HepG2 (cell line): ENCODE measurements at regions not wholly inside any gene's neighbourhood (a gene's known extent, or its start where the extent isn't known, plus 50 kb on each side); places are given as distances from the start of the nearest gene placed in this dataset.

ENCODE experiments used
- AGO1 ChIP-seq: fragments of 200-400 bp; formaldehyde crosslinking; IDR thresholded peaks from 2 replicates; pipeline ENCODE4 v1.6.1; 2017; ENCODE audit warnings: mild to moderate bottlenecking, low read depth, low read length, moderate library complexity; ENCODE audit not compliant: poor library complexity, severe bottlenecking
- CEBPG ChIP-seq: IDR thresholded peaks from 2 replicates; pipeline ENCODE4 v1.6.1; 2016
- DR1 ChIP-seq: sonication (generic); formaldehyde crosslinking; IDR thresholded peaks from 2 replicates; pipeline ENCODE4 v1.8.0; 2021; ENCODE audit warnings: mild to moderate bottlenecking, missing genetic modification reagents, inconsistent platforms
- EP300 ChIP-seq, 3 experiments: sonication (generic) in 1 of 3; formaldehyde crosslinking in 1 of 3; IDR thresholded peaks; 2 replicates each; pipeline versions ENCODE4 v1.5.1 to v1.6.1; 2011 to 2020; ENCODE audit warnings: low read depth in 2 of 3, low read length in 2 of 3, borderline replicate concordance in 1 of 3, improper control_type of control experiment in 1 of 3, mild to moderate bottlenecking in 1 of 3, missing genetic modification reagents in 1 of 3, moderate library complexity in 1 of 3
- HOXD1 ChIP-seq: sonication (generic); formaldehyde crosslinking; IDR thresholded peaks from 2 replicates; pipeline ENCODE4 v1.5.0; 2020; ENCODE audit warnings: missing genetic modification reagents
- IRF9 ChIP-seq: sonication (generic); formaldehyde crosslinking; IDR thresholded peaks from 2 replicates; pipeline ENCODE4 v1.8.0; 2022; ENCODE audit warnings: missing genetic modification reagents, mild to moderate bottlenecking, borderline replicate concordance
- MBD4 ChIP-seq: IDR thresholded peaks from 2 replicates; pipeline ENCODE4 v1.6.1; 2012; ENCODE audit warnings: low read length, inconsistent platforms, borderline replicate concordance
- MED13 ChIP-seq: sonication (generic); formaldehyde crosslinking; IDR thresholded peaks from 2 replicates; pipeline ENCODE4 v1.5.0; 2020; ENCODE audit warnings: missing genetic modification reagents
- MEIS2 ChIP-seq: sonication (generic); formaldehyde crosslinking; IDR thresholded peaks from 2 replicates; pipeline ENCODE4 v1.9.0; 2021; ENCODE audit warnings: mild to moderate bottlenecking, missing genetic modification reagents
- MYPOP ChIP-seq: sonication (generic); formaldehyde crosslinking; IDR thresholded peaks from 2 replicates; pipeline ENCODE4 v1.8.1; 2023; ENCODE audit warnings: mild to moderate bottlenecking, moderate library complexity, missing genetic modification reagents
- RAD21 ChIP-seq: fragments of 450-650 bp; formaldehyde crosslinking; IDR thresholded peaks from 2 replicates; pipeline ENCODE4 v1.5.0; 2020; ENCODE audit warnings: mild to moderate bottlenecking
- SMAD3 ChIP-seq: sonication (generic); formaldehyde crosslinking; IDR thresholded peaks from 2 replicates; pipeline ENCODE4 v1.4.0; 2020; ENCODE audit warnings: missing genetic modification reagents
- UBTF ChIP-seq: sonication (generic); formaldehyde crosslinking; IDR thresholded peaks from 2 replicates; pipeline ENCODE4 v1.4.0; 2020; ENCODE audit warnings: mild to moderate bottlenecking, missing genetic modification reagents
- ZBTB7B ChIP-seq: sonication (generic); formaldehyde crosslinking; IDR thresholded peaks from 2 replicates; pipeline ENCODE4 v1.4.0; 2020; ENCODE audit warnings: missing genetic modification reagents
- ZFX ChIP-seq: sonication (generic); formaldehyde crosslinking; IDR thresholded peaks from 2 replicates; pipeline ENCODE4 v1.4.0; 2020; ENCODE audit warnings: mild to moderate bottlenecking, low read depth, missing genetic modification reagents, moderate library complexity
- ZNF232 ChIP-seq: sonication (generic); formaldehyde crosslinking; IDR thresholded peaks from 2 replicates; pipeline ENCODE4 v1.4.0; 2020; ENCODE audit warnings: missing genetic modification reagents, borderline replicate concordance
- ZNF451 ChIP-seq: sonication (generic); formaldehyde crosslinking; IDR thresholded peaks from 2 replicates; pipeline ENCODE4 v1.5.0; 2020; ENCODE audit warnings: mild to moderate bottlenecking, missing genetic modification reagents
- ZNF609 ChIP-seq: sonication (generic); formaldehyde crosslinking; IDR thresholded peaks from 2 replicates; pipeline ENCODE4 v1.4.0; 2020; ENCODE audit warnings: mild to moderate bottlenecking, missing genetic modification reagents, borderline replicate concordance
- ZNF746 ChIP-seq: sonication (generic); formaldehyde crosslinking; IDR thresholded peaks from 2 replicates; pipeline ENCODE4 v1.8.0; 2022; ENCODE audit warnings: mild to moderate bottlenecking, missing genetic modification reagents
- ZSCAN5A ChIP-seq: sonication (generic); formaldehyde crosslinking; IDR thresholded peaks from 2 replicates; pipeline ENCODE4 v1.8.0; 2022; ENCODE audit warnings: mild to moderate bottlenecking, missing genetic modification reagents, borderline replicate concordance

- TF ChIP-seq MED13 (CRISPR knock-in tag) (no peak), MYPOP (CRISPR knock-in tag) (peak; percentile 8; the same call in 1 of the 2 replicates), ZSCAN5A (0 out of 2 replicates have a peak, but pooled peaks have one; percentile 63), UBTF (CRISPR knock-in tag) (peak; percentile 70; the same call in 1 of the 2 replicates), ZNF451 (CRISPR knock-in tag) (0 out of 2 replicates have a peak, but pooled peaks have one; percentile 16), MBD4 (no peak), ZNF746 (0 out of 2 replicates have a peak, but pooled peaks have one; percentile 63), HOXD1 (CRISPR knock-in tag) (no peak), MEIS2 (CRISPR knock-in tag) (0 out of 2 replicates have a peak, but pooled peaks have one; percentile 27), SMAD3 (CRISPR knock-in tag) (0 out of 2 replicates have a peak, but pooled peaks have one; percentile 20), CEBPG (CRISPR knock-in tag) (peak; percentile 95), ZNF609 (CRISPR knock-in tag) (peak; percentile 26; the same call in 1 of the 2 replicates), ZFX (CRISPR knock-in tag) (peak; percentile 48), ZNF232 (CRISPR knock-in tag) (no peak), ZBTB7B (CRISPR knock-in tag) (peak; percentile 31; the same call in 1 of the 2 replicates), DR1 (CRISPR knock-in tag) (no peak), IRF9 (CRISPR knock-in tag) (no peak), RAD21 (no peak), EP300 (IDR thresholded peaks at IDR 0.05; ENCODE audit: low read depth in 2 of 2, low read length in 2 of 2) (peak in 1 of 2 experiments; percentile 88; a peak in 2 of 4 replicates), EP300 (CRISPR knock-in tag; IDR thresholded peaks at IDR 0.05; ENCODE audit: borderline replicate concordance) (no peak), AGO1 (no peak)
These were observed 129.2 kb downstream of the MYCN start (continued) for GRCh38 chr2:16069663-16069932.
